Keratinocyte (primary cell): ENCODE measurements at regions not wholly inside any gene's neighbourhood (a gene's known extent, or its start where the extent isn't known, plus 50 kb on each side); places are given as distances from the start of the nearest gene placed in this dataset.

ENCODE experiments used
- DNase-seq: peaks from one replicate; pipeline ENCODE4 v3.0.0-alpha.2; 2011; ENCODE audit warnings: low read depth, missing footprints, low spot score
- FAIRE-seq: peaks from 2 replicates; lab custom pipeline; 2011; peaks lifted over from hg19 to GRCh38; lab: Jason Lieb, UNC
- H2AFZ ChIP-seq: 2 replicates; pipeline ENCODE4 v1.6.0; 2012; ENCODE audit warnings: low read length, control low read depth, inconsistent platforms; ENCODE audit not compliant: control insufficient read depth
- H3K27ac ChIP-seq: 2 replicates; pipeline ENCODE4 v1.5.1; 2011; ENCODE audit warnings: low read length; ENCODE audit not compliant: control insufficient read depth, insufficient read depth
- H3K27me3 ChIP-seq: 3 replicates; pipeline ENCODE4 v1.6.0; 2011; ENCODE audit warnings: low read length; ENCODE audit not compliant: control insufficient read depth, insufficient read depth; ENCODE audit errors: extremely low read depth
- H3K36me3 ChIP-seq, 2 experiments: 2 replicates in 1 of 2; 3 replicates in 1 of 2; pipeline ENCODE4 v1.5.1; 2011; ENCODE audit warnings: low read length in 2 of 2, mild to moderate bottlenecking in 1 of 2; ENCODE audit not compliant: control insufficient read depth in 2 of 2, insufficient read depth in 2 of 2; ENCODE audit errors: extremely low read depth in 1 of 2
- H3K4me1 ChIP-seq: 3 replicates; pipeline ENCODE4 v1.5.1; 2011; ENCODE audit warnings: low read length; ENCODE audit not compliant: control insufficient read depth, insufficient read depth; ENCODE audit errors: extremely low read depth
- H3K4me2 ChIP-seq: 3 replicates; pipeline ENCODE4 v1.6.0; 2011; ENCODE audit warnings: low read depth, low read length; ENCODE audit not compliant: control insufficient read depth, insufficient read depth; ENCODE audit errors: extremely low read depth
- H3K4me3 ChIP-seq, 3 experiments: fragments of 200-600 bp in 1 of 3; sonication (generic) in 1 of 3; 2 replicates in 2 of 3; 3 replicates in 1 of 3; pipeline ENCODE4 v1.5.1; 2011 to 2016; ENCODE audit warnings: low read length in 3 of 3, mild to moderate bottlenecking in 3 of 3, control low read depth in 2 of 3, inconsistent platforms in 1 of 3, low read depth in 1 of 3, mixed read lengths in 1 of 3, mixed run types in 1 of 3, moderate library complexity in 1 of 3; ENCODE audit not compliant: control insufficient read depth in 2 of 3, insufficient read depth in 2 of 3; ENCODE audit errors: extremely low read depth in 1 of 3
- H3K79me2 ChIP-seq: 2 replicates; pipeline ENCODE4 v1.6.0; 2012; ENCODE audit warnings: low read length; ENCODE audit not compliant: control insufficient read depth, insufficient read depth
- H3K9ac ChIP-seq: 3 replicates; pipeline ENCODE4 v1.6.0; 2011; ENCODE audit warnings: low read length; ENCODE audit not compliant: control insufficient read depth, insufficient read depth; ENCODE audit errors: extremely low read depth
- H3K9me1 ChIP-seq: 3 replicates; pipeline ENCODE4 v1.6.0; 2011; ENCODE audit warnings: low read length; ENCODE audit not compliant: control insufficient read depth, insufficient read depth; ENCODE audit errors: extremely low read depth
- H3K9me3 ChIP-seq: 2 replicates; pipeline ENCODE4 v1.5.1; 2012; ENCODE audit warnings: low read depth, low read length; ENCODE audit not compliant: control insufficient read depth
- H4K20me1 ChIP-seq: 3 replicates; pipeline ENCODE4 v1.6.0; 2011; ENCODE audit warnings: low read length; ENCODE audit not compliant: control insufficient read depth, insufficient read depth; ENCODE audit errors: extremely low read depth
- EZH2 ChIP-seq: IDR thresholded peaks from one replicate; pipeline ENCODE4 v1.6.1; 2012; ENCODE audit warnings: inconsistent platforms, mild to moderate bottlenecking, low read length, moderate library complexity
- dilution Hi-C: fragments of 300-500 bp; cut with MboI; formaldehyde crosslinking; loops from one replicate; pipeline ENCODE4 v1.7.0; 2020; ENCODE audit warnings: low sequenced_read_pairs; ENCODE audit not compliant: extremely low pct_ligation_motif_present
- TF ChIP-seq, protein P1 (sequence below), 3 experiments: IDR thresholded peaks in 1 of 3; conservative IDR thresholded peaks in 1 of 3; optimal IDR thresholded peaks in 1 of 3; 2 replicates in 2 of 3; 3 replicates in 1 of 3; pipeline versions ENCODE3 to v1.5.1; 2011; ENCODE audit warnings: low read length in 3 of 3, mild to moderate bottlenecking in 3 of 3, moderate library complexity in 2 of 3, control low read depth in 1 of 3, inconsistent platforms in 1 of 3; ENCODE audit not compliant: insufficient read depth in 2 of 3; ENCODE audit errors: extremely low read depth in 1 of 3

DNA sequence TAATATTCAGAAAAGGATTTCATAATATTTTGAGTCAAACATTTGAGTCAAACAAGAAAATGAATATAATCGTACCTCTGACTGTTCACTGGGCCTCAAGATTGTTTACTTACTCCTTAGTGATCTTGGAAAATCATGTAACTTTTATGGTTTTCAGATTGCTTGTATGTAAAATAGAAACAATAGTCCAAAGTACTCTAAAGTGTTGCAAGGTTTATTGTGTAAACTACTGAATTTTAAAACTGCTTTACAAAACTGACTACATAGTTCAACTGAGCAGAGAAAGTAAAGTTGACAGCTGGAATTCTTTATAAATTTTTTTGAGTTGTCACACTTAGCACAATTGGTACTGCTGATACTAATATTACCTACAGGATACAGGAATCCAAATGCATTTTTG is 931.0 kb downstream of the NCAM2 start:
- Histone ChIP-seq H3K9me1 (no peaks in the 10 kb centered on the region), H3K4me3 (no peak overlapping the region), H3K79me2 (no peaks in the 10 kb centered on the region), H3K36me3 (no peaks in the 10 kb centered on the region), H3K4me1 (no peaks in the 10 kb centered on the region), H3K27ac (no peak overlapping the region), H3K4me2 (no peak overlapping the region), H3K9ac (no peak overlapping the region), H4K20me1 (no peaks in the 10 kb centered on the region), H3K27me3 (no peaks in the 10 kb centered on the region), H2AFZ (no peak overlapping the region), H3K9me3 (no peaks in the 10 kb centered on the region)
- DNase-seq (no peak), FAIRE-seq (no peak)
- dilution Hi-C loops: no loop called here
- no peak for TF ChIP-seq EZH2
- TF ChIP-seq, protein P1, sequence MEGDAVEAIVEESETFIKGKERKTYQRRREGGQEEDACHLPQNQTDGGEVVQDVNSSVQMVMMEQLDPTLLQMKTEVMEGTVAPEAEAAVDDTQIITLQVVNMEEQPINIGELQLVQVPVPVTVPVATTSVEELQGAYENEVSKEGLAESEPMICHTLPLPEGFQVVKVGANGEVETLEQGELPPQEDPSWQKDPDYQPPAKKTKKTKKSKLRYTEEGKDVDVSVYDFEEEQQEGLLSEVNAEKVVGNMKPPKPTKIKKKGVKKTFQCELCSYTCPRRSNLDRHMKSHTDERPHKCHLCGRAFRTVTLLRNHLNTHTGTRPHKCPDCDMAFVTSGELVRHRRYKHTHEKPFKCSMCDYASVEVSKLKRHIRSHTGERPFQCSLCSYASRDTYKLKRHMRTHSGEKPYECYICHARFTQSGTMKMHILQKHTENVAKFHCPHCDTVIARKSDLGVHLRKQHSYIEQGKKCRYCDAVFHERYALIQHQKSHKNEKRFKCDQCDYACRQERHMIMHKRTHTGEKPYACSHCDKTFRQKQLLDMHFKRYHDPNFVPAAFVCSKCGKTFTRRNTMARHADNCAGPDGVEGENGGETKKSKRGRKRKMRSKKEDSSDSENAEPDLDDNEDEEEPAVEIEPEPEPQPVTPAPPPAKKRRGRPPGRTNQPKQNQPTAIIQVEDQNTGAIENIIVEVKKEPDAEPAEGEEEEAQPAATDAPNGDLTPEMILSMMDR (optimal IDR thresholded peaks at IDR 0.05 in 1 of 3, IDR thresholded peaks at IDR 0.05 in 1 of 3, conservative IDR thresholded peaks at IDR 0.05 in 1 of 3; ENCODE audit: extremely low read depth in 1 of 3, insufficient read depth in 2 of 3, low read length in 3 of 3): no peak

DNA sequence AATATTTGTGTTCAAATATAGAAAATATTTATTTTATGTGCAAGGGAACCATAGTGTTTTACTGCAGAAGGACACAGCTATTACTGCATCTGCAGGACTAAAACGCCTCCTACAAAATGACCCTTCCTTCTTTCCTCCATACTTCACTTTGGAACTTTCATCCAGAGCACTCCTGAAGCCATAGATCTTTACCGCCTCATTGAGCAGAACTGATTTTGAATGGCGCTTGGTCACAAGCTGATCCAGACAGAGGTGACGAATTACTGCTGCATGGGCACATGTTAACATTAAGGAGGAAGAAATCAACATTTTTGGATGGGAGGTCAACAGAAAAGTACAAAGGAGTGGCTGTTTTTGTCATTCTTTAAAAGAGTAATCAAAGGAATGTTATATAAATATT is 931.6 kb downstream of the NCAM2 start:
- dilution Hi-C loops: no loop called here
- no peaks in the 10 kb centered on the region for H4K20me1 ChIP-seq
- FAIRE-seq: no peak
- no peak overlapping the region for H3K27ac ChIP-seq
- H3K4me2 ChIP-seq: no peak overlapping the region
- DNase-seq: no peak
- H3K36me3 ChIP-seq: no peaks in the 10 kb centered on the region
- H2AFZ ChIP-seq: no peak overlapping the region
- no peaks in the 10 kb centered on the region for H3K9me1 ChIP-seq
- no peak overlapping the region for H3K4me3 ChIP-seq
- TF ChIP-seq, protein P1 (optimal IDR thresholded peaks at IDR 0.05 in 1 of 3, IDR thresholded peaks at IDR 0.05 in 1 of 3, conservative IDR thresholded peaks at IDR 0.05 in 1 of 3; ENCODE audit: extremely low read depth in 1 of 3, insufficient read depth in 2 of 3, low read length in 3 of 3): no peak
- no peak for TF ChIP-seq EZH2
- H3K9ac ChIP-seq: no peak overlapping the region
- no peaks in the 10 kb centered on the region for H3K27me3 ChIP-seq
- H3K4me1 ChIP-seq: no peaks in the 10 kb centered on the region
- H3K9me3 ChIP-seq: no peaks in the 10 kb centered on the region
- H3K79me2 ChIP-seq: no peaks in the 10 kb centered on the region
